ENCODE measurements at regions not wholly inside any gene's neighbourhood (a gene's known extent, or its start where the extent isn't known, plus 50 kb on each side); places are given as distances from the start of the nearest gene placed in this dataset.

GRCh38 chr3:193992425-193993037 is 143.4 kb upstream of the HES1 start:
- no peak overlapping the region for H3K4me2 ChIP-seq
- no peak overlapping the region for H2AFZ ChIP-seq
- 54% methylated on average over 2 of the region's 2 CpGs for WGBS (ENCODE audit: low lambda C conversion rate, missing lambda C conversion rate)
- H3K79me2 ChIP-seq, result no peaks in the 10 kb centered on the region
- H3K27me3 ChIP-seq, result no peaks in the 10 kb centered on the region
- no peaks in the 10 kb centered on the region for H3K36me3 ChIP-seq (replicated peaks; ENCODE audit: insufficient read depth, low read depth)
- no peaks in the 10 kb centered on the region for H3K9me3 ChIP-seq (ENCODE audit: low read depth)
- DNase-seq (ENCODE audit: low spot score), result no peak
- no peaks in the 10 kb centered on the region for H3K9me2 ChIP-seq (replicated peaks; ENCODE audit: insufficient read depth)
- H3K27ac ChIP-seq, result no peak overlapping the region
- no peak overlapping the region for H3K4me3 ChIP-seq
- no peaks in the 10 kb centered on the region for H3K4me1 ChIP-seq (ENCODE audit: insufficient read depth)
- H4K20me1 ChIP-seq (ENCODE audit: insufficient read depth, poor library complexity, severe bottlenecking), result no peaks in the 10 kb centered on the region
- TF ChIP-seq EZH2phosphoT487 (IDR thresholded peaks at IDR 0.05; ENCODE audit: low read depth, severe bottlenecking, unreplicated experiment), result no peak
- no peak for TF ChIP-seq CTCF (IDR thresholded peaks at IDR 0.05; ENCODE audit: poor library complexity)
- no peak for TF ChIP-seq EZH2 (IDR thresholded peaks at IDR 0.05; ENCODE audit: borderline replicate concordance)

DNA sequence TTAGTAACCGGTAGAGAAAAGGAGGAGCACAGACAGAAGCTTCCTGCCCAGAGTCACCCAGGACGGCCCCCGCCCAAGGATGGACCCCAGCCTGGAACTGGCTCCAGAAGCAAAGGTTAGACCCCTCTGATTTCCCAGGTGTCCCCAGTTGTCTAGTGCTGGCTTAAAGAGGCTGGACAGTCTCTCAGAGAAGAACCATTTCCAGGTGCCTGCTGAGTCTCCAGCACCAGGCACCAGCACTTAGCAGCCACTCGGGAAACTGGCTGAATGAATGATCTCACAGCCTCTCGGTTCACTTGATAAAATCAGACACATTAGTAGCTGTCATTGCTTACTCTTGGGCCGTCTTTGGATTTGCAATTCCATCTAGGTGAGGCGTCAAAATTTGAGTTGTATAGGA is 139.7 kb upstream of the HES1 start:
- H4K20me1 ChIP-seq (ENCODE audit: insufficient read depth, poor library complexity, severe bottlenecking), result no peaks in the 10 kb centered on the region
- H3K79me2 ChIP-seq, result no peaks in the 10 kb centered on the region
- no peak overlapping the region for H3K4me3 ChIP-seq
- H3K27me3 ChIP-seq, result no peaks in the 10 kb centered on the region
- no peaks in the 10 kb centered on the region for H3K4me1 ChIP-seq (ENCODE audit: insufficient read depth)
- no peaks in the 10 kb centered on the region for H3K9me2 ChIP-seq (replicated peaks; ENCODE audit: insufficient read depth)
- WGBS (ENCODE audit: low lambda C conversion rate, missing lambda C conversion rate), result 71% methylated on average over 7 of the region's 7 CpGs
- H3K27ac ChIP-seq, result no peak overlapping the region
- no peak overlapping the region for H3K4me2 ChIP-seq
- no peak overlapping the region for H2AFZ ChIP-seq
- no peaks in the 10 kb centered on the region for H3K36me3 ChIP-seq (replicated peaks; ENCODE audit: insufficient read depth, low read depth)
- no peak for DNase-seq (ENCODE audit: low spot score)
- no peak for TF ChIP-seq EZH2 (IDR thresholded peaks at IDR 0.05; ENCODE audit: borderline replicate concordance)
- TF ChIP-seq CTCF (IDR thresholded peaks at IDR 0.05; ENCODE audit: poor library complexity), result no peak
- no peak for TF ChIP-seq EZH2phosphoT487 (IDR thresholded peaks at IDR 0.05; ENCODE audit: low read depth, severe bottlenecking, unreplicated experiment)
- no peaks in the 10 kb centered on the region for H3K9me3 ChIP-seq (ENCODE audit: low read depth)

DNA sequence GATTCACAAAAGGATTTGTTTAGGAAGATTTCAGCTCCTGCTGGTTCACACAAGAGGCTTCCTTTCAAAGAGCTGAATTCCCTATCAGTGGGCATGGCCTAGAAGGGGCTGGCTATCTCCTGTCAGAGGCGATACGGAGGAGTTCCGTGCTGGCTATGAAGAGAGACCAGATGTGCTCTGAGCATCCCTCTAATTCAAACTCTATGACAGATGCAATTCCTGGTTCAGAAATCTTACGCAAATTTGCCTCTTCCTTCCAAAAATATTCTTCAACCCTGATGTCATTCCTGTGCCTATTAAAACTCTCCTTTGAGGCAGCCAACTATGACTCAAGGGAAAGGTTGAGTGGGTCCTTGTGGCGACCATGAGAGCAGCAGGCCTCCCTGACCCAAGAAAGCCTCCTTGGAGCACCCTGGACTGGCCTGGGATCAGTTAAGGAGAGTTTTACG is 139.3 kb upstream of the HES1 start:
- DNase-seq (ENCODE audit: low spot score), result no peak
- WGBS (ENCODE audit: low lambda C conversion rate, missing lambda C conversion rate), result 78% methylated on average over 6 of the region's 6 CpGs
- H3K4me2 ChIP-seq, result no peak overlapping the region
- no peaks in the 10 kb centered on the region for H3K27me3 ChIP-seq
- H3K27ac ChIP-seq, result no peak overlapping the region
- no peaks in the 10 kb centered on the region for H3K36me3 ChIP-seq (replicated peaks; ENCODE audit: insufficient read depth, low read depth)
- H3K9me3 ChIP-seq (ENCODE audit: low read depth), result no peaks in the 10 kb centered on the region
- H3K9me2 ChIP-seq (replicated peaks; ENCODE audit: insufficient read depth), result no peaks in the 10 kb centered on the region
- no peaks in the 10 kb centered on the region for H3K79me2 ChIP-seq
- no peak overlapping the region for H2AFZ ChIP-seq
- TF ChIP-seq EZH2phosphoT487 (IDR thresholded peaks at IDR 0.05; ENCODE audit: low read depth, severe bottlenecking, unreplicated experiment), result no peak
- no peak for TF ChIP-seq CTCF (IDR thresholded peaks at IDR 0.05; ENCODE audit: poor library complexity)
- TF ChIP-seq EZH2 (IDR thresholded peaks at IDR 0.05; ENCODE audit: borderline replicate concordance), result no peak
- H4K20me1 ChIP-seq (ENCODE audit: insufficient read depth, poor library complexity, severe bottlenecking), result no peaks in the 10 kb centered on the region
- H3K4me3 ChIP-seq, result no peak overlapping the region
- H3K4me1 ChIP-seq (ENCODE audit: insufficient read depth), result no peaks in the 10 kb centered on the region

Measured in hepatocyte (in vitro differentiated cells).